ENCODE measurements at regions not wholly inside any gene's neighbourhood (a gene's known extent, or its start where the extent isn't known, plus 50 kb on each side); places are given as distances from the start of the nearest gene placed in this dataset.
"Not testable (repeated sequence)": the region's sequence is repeated elsewhere in the genome, so short reads cannot be mapped to it uniquely, and the experiment has no call there.

GRCh38 chr9:89952401-89952800 is 347.6 kb downstream of the GADD45G start:
- DNase-seq, result no peak

GRCh38 chr9:89953263-89953662 is 348.5 kb downstream of the GADD45G start:
- DNase-seq, result not testable (repeated sequence)

GRCh38 chr9:89953824-89954615 is 349.2 kb downstream of the GADD45G start:
- no peak for DNase-seq

GRCh38 chr9:89955144-89955543 is 350.3 kb downstream of the GADD45G start:
- DNase-seq, result no peak

GRCh38 chr9:89955626-89956025 is 350.8 kb downstream of the GADD45G start:
- no peak for DNase-seq

- no peak for DNase-seq
These were observed 351.5 kb downstream of the GADD45G start for GRCh38 chr9:89956331-89956730.

GRCh38 chr9:89956907-89957306 is 352.1 kb downstream of the GADD45G start:
- no peak for DNase-seq

- no peak for DNase-seq
These were observed 353.3 kb downstream of the GADD45G start for GRCh38 chr9:89958086-89958485.

GRCh38 chr9:89961616-89962341 is 357.0 kb downstream of the GADD45G start:
- DNase-seq, result no peak

GRCh38 chr9:89963280-89963679 is 358.5 kb downstream of the GADD45G start:
- no peak for DNase-seq

GRCh38 chr9:89967527-89967926 is 362.7 kb downstream of the GADD45G start:
- no peak for DNase-seq

- DNase-seq, result peak; percentile 22 to 44
These were observed 364.4 kb downstream of the GADD45G start for GRCh38 chr9:89969156-89969675.

GRCh38 chr9:89969881-89970639 is 365.2 kb downstream of the GADD45G start:
- DNase-seq, result no peak

GRCh38 chr9:89970701-89971100 is 365.9 kb downstream of the GADD45G start:
- DNase-seq, result no peak

GRCh38 chr9:89972535-89972934 is 367.7 kb downstream of the GADD45G start:
- DNase-seq, result no peak

GRCh38 chr9:89974582-89974981 is 369.8 kb downstream of the GADD45G start:
- no peak for DNase-seq

- no peak for DNase-seq
These were observed 370.2 kb downstream of the GADD45G start for GRCh38 chr9:89975024-89975423.

GRCh38 chr9:89975630-89976029 is 370.8 kb downstream of the GADD45G start:
- DNase-seq, result no peak

- DNase-seq, result no peak
These were observed 373.4 kb downstream of the GADD45G start for GRCh38 chr9:89978185-89978584.

GRCh38 chr9:89980600-89980999 is 375.8 kb downstream of the GADD45G start:
- DNase-seq, result no peak

- no peak for DNase-seq
These were observed 377.2 kb downstream of the GADD45G start for GRCh38 chr9:89982016-89982415.

- no peak for DNase-seq
These were observed 378.6 kb downstream of the GADD45G start for GRCh38 chr9:89983411-89983810.

- DNase-seq, result no peak
These were observed 379.4 kb downstream of the GADD45G start for GRCh38 chr9:89984214-89984613.

All from activated CD4-positive, alpha-beta T cell treated with anti-CD3 and anti-CD28 coated beads, Interleukin-2, amount 50 U/mL, for 48 hours (primary cell).